ENCODE measurements at regions not wholly inside any gene's neighbourhood (a gene's known extent, or its start where the extent isn't known, plus 50 kb on each side); places are given as distances from the start of the nearest gene placed in this dataset.

- ATAC-seq = no peak
- no peak overlapping the region for H3K4me2 ChIP-seq (ENCODE audit: low read length)
- H3K9me2 ChIP-seq (ENCODE audit: insufficient read depth) = no peaks in the 10 kb centered on the region
- H3K27me3 ChIP-seq (ENCODE audit: insufficient read depth, low read length) = no peaks in the 10 kb centered on the region
- H3K36me3 ChIP-seq (ENCODE audit: control insufficient read depth in 1 of 2, insufficient read depth in 2 of 2, low read length in 2 of 2) = no peaks in the 10 kb centered on the region; a peak in 1 of 4 replicates
- H3K9ac ChIP-seq (ENCODE audit: low read length) = no peak overlapping the region
- no peak for DNase-seq (ENCODE audit: low read depth, low spot score)
- no peaks in the 10 kb centered on the region; a peak in 1 of 4 replicates for H3K4me1 ChIP-seq (ENCODE audit: control insufficient read depth in 1 of 2, insufficient read depth in 2 of 2, low read length in 2 of 2)
- no peaks in the 10 kb centered on the region for H3K9me3 ChIP-seq (ENCODE audit: control insufficient read depth in 1 of 2, insufficient read depth in 1 of 2, low read depth in 1 of 2, low read length in 2 of 2)
- intact Hi-C loops (cut with micrococcal nuclease) = no loop called here
- no TSS peak for BruUV-seq (replicated peaks)
- no peak overlapping the region for H2AFZ ChIP-seq (ENCODE audit: low read depth, low read length, poor library complexity, severe bottlenecking)
- CTCF ChIA-PET = no interaction called here
- H4K20me1 ChIP-seq (ENCODE audit: insufficient read depth) = no peaks in the 10 kb centered on the region
- no peak overlapping the region for H3K27ac ChIP-seq (ENCODE audit: low read depth, low read length)
- H3K79me2 ChIP-seq (ENCODE audit: insufficient read depth, low read length) = no peaks in the 10 kb centered on the region
- RAD21 ChIA-PET (ENCODE audit: low non-redundant PET in 1 of 2, low total read pairs in 2 of 2, uncharacterized antibody in 2 of 2, unreplicated experiment in 2 of 2) = no interaction called here
- H3K4me3 ChIP-seq (replicated peaks in 1 of 2; ENCODE audit: low read depth in 1 of 2, low read length in 2 of 2) = no peak overlapping the region
- TF ChIP-seq ELF1 (IDR thresholded peaks at IDR 0.05; ENCODE audit: borderline replicate concordance, low read depth) (no peak), FOSL1 (IDR thresholded peaks at IDR 0.05; ENCODE audit: low read depth) (no peak), ZNF274 (IDR thresholded peaks at IDR 0.05; ENCODE audit: low read depth, low read length) (no peak), POLR2A (IDR thresholded peaks at IDR 0.05; ENCODE audit: borderline replicate concordance, extremely low read depth, insufficient read depth, insufficient read length) (no peak), EZH2phosphoT487 (IDR thresholded peaks at IDR 0.05; ENCODE audit: borderline replicate concordance) (no peak), REST (IDR thresholded peaks at IDR 0.05; ENCODE audit: low read depth) (no peak), EZH2 (IDR thresholded peaks at IDR 0.05) (no peak), POLR2AphosphoS5 (IDR thresholded peaks at IDR 0.05; ENCODE audit: low read depth, low read length) (no peak), CEBPB (IDR thresholded peaks at IDR 0.05; ENCODE audit: low read depth) (no peak), JUND (IDR thresholded peaks at IDR 0.05) (no peak), ZFX (IDR thresholded peaks at IDR 0.05) (no peak), SP1 (IDR thresholded peaks at IDR 0.05; ENCODE audit: low read depth) (no peak), TCF7L2 (IDR thresholded peaks at IDR 0.05; ENCODE audit: borderline replicate concordance, extremely low read depth, insufficient read depth, insufficient read length) (no peak), YY1 (IDR thresholded peaks at IDR 0.05; ENCODE audit: extremely low read depth, insufficient replicate concordance, low read depth, low read length) (no peak), SIN3A (IDR thresholded peaks at IDR 0.05; ENCODE audit: low read depth) (no peak)
- TF ChIP-seq, protein P1, sequence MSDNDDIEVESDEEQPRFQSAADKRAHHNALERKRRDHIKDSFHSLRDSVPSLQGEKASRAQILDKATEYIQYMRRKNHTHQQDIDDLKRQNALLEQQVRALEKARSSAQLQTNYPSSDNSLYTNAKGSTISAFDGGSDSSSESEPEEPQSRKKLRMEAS (IDR thresholded peaks at IDR 0.05) = no peak
- TF ChIP-seq, protein P2, sequence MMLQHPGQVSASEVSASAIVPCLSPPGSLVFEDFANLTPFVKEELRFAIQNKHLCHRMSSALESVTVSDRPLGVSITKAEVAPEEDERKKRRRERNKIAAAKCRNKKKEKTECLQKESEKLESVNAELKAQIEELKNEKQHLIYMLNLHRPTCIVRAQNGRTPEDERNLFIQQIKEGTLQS (IDR thresholded peaks at IDR 0.05) = no peak
- TF ChIP-seq, protein P3, sequence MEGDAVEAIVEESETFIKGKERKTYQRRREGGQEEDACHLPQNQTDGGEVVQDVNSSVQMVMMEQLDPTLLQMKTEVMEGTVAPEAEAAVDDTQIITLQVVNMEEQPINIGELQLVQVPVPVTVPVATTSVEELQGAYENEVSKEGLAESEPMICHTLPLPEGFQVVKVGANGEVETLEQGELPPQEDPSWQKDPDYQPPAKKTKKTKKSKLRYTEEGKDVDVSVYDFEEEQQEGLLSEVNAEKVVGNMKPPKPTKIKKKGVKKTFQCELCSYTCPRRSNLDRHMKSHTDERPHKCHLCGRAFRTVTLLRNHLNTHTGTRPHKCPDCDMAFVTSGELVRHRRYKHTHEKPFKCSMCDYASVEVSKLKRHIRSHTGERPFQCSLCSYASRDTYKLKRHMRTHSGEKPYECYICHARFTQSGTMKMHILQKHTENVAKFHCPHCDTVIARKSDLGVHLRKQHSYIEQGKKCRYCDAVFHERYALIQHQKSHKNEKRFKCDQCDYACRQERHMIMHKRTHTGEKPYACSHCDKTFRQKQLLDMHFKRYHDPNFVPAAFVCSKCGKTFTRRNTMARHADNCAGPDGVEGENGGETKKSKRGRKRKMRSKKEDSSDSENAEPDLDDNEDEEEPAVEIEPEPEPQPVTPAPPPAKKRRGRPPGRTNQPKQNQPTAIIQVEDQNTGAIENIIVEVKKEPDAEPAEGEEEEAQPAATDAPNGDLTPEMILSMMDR (IDR thresholded peaks at IDR 0.05 in 2 of 3, conservative IDR thresholded peaks at IDR 0.05 in 1 of 3; ENCODE audit: borderline replicate concordance in 1 of 3, insufficient read depth in 1 of 3, low read depth in 2 of 3, low read length in 2 of 3) = no peak
- TF ChIP-seq, protein P4, sequence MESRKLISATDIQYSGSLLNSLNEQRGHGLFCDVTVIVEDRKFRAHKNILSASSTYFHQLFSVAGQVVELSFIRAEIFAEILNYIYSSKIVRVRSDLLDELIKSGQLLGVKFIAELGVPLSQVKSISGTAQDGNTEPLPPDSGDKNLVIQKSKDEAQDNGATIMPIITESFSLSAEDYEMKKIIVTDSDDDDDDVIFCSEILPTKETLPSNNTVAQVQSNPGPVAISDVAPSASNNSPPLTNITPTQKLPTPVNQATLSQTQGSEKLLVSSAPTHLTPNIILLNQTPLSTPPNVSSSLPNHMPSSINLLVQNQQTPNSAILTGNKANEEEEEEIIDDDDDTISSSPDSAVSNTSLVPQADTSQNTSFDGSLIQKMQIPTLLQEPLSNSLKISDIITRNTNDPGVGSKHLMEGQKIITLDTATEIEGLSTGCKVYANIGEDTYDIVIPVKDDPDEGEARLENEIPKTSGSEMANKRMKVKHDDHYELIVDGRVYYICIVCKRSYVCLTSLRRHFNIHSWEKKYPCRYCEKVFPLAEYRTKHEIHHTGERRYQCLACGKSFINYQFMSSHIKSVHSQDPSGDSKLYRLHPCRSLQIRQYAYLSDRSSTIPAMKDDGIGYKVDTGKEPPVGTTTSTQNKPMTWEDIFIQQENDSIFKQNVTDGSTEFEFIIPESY (IDR thresholded peaks at IDR 0.05; ENCODE audit: extremely low read depth, insufficient replicate concordance, low read length) = no peak
- POLR2A ChIA-PET = no interaction called here
Measured at GRCh38 chr14:51335531-51335930, 95.5 kb downstream of the TMX1 start.
